ENCODE measurements at regions not wholly inside any gene's neighbourhood (a gene's known extent, or its start where the extent isn't known, plus 50 kb on each side); places are given as distances from the start of the nearest gene placed in this dataset.

- TF ChIP-seq CTCF (conservative IDR thresholded peaks at IDR 0.05 in 1 of 2, IDR thresholded peaks at IDR 0.05 in 1 of 2; ENCODE audit: extremely low read depth in 1 of 2, insufficient read depth in 1 of 2, low read depth in 1 of 2, low read length in 2 of 2) (no peak), EZH2 (IDR thresholded peaks at IDR 0.05; ENCODE audit: borderline replicate concordance, low read length) (no peak)
Measured at GRCh38 chr18:38087538-38087937, 521.9 kb upstream of the CELF4 start.
